NB4 (cell line): ENCODE measurements at regions not wholly inside any gene's neighbourhood (a gene's known extent, or its start where the extent isn't known, plus 50 kb on each side); places are given as distances from the start of the nearest gene placed in this dataset.

Source experiments
- DNase-seq: peaks from one replicate; pipeline ENCODE4 v3.0.0; 2010; ENCODE audit warnings: low read depth
- H3K4me3 ChIP-seq: one replicate; pipeline ENCODE4 v1.5.1; 2011; ENCODE audit warnings: mild to moderate bottlenecking, low read depth, low read length, moderate library complexity
- MYC ChIP-seq: IDR thresholded peaks from 2 replicates; pipeline ENCODE4 v1.6.1; 2011; ENCODE audit warnings: low read depth, low read length
- POLR2A ChIP-seq: IDR thresholded peaks from 2 replicates; pipeline ENCODE4 v1.6.1; 2011; ENCODE audit warnings: mild to moderate bottlenecking; ENCODE audit not compliant: insufficient read length; ENCODE audit errors: extremely low read depth
- TF ChIP-seq, protein P1 (sequence below): IDR thresholded peaks from one replicate; pipeline ENCODE4 v1.5.1; 2012; ENCODE audit warnings: low read depth, low read length
- TF ChIP-seq, protein P2 (sequence below): IDR thresholded peaks from 2 replicates; pipeline ENCODE4 v1.6.1; 2011; ENCODE audit warnings: low read depth, low read length

DNA sequence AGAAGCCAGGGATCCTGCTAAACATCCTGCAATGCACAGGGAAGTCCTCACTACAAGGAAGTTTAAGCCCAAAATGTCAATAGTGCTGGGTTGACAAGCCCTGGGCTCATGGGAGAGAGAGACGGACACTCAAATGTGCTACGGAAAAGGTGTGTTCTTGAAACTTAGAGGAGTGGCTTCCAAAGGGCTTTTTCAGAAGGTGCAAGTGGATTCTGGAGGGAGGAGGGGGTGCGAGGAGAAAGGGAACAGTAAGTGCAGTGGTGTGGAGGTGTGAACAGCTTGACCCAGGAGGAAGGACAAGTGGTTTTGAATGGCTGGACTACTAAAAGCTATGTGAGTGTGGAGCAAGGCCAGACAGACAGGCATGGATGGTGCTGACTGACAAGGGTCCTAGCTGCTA, 50.4 kb upstream of the CECR2 start:
- TF ChIP-seq, protein P1, sequence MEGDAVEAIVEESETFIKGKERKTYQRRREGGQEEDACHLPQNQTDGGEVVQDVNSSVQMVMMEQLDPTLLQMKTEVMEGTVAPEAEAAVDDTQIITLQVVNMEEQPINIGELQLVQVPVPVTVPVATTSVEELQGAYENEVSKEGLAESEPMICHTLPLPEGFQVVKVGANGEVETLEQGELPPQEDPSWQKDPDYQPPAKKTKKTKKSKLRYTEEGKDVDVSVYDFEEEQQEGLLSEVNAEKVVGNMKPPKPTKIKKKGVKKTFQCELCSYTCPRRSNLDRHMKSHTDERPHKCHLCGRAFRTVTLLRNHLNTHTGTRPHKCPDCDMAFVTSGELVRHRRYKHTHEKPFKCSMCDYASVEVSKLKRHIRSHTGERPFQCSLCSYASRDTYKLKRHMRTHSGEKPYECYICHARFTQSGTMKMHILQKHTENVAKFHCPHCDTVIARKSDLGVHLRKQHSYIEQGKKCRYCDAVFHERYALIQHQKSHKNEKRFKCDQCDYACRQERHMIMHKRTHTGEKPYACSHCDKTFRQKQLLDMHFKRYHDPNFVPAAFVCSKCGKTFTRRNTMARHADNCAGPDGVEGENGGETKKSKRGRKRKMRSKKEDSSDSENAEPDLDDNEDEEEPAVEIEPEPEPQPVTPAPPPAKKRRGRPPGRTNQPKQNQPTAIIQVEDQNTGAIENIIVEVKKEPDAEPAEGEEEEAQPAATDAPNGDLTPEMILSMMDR = no peak
- TF ChIP-seq, protein P2, sequence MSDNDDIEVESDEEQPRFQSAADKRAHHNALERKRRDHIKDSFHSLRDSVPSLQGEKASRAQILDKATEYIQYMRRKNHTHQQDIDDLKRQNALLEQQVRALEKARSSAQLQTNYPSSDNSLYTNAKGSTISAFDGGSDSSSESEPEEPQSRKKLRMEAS = no peak
- TF ChIP-seq MYC (no peak), POLR2A (no peak)
- no peak for DNase-seq
- no peak overlapping the region for H3K4me3 ChIP-seq

DNA sequence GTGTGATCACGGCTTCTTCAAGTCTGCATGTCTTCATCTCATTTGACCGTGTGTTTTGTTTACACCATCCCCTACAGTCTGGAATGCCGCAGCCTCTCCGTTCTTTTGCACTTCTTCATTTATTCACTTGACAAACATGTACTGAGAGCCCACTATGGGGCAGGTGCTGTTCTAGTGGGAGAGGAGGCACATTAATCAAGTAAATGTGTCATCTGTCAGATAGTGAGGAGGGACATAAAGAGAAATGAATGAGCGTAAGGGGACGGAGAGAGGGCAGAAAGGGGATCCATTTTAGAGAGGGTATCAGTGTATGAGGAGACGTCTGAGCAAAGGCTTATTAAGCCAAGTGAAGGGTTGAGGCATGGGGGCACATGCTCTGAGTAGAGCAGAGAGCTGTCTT, 54.0 kb upstream of the CECR2 start:
- DNase-seq = no peak
- TF ChIP-seq POLR2A (no peak), MYC (no peak)
- TF ChIP-seq, protein P2 = no peak
- TF ChIP-seq, protein P1 = no peak
- H3K4me3 ChIP-seq = no peak overlapping the region

DNA sequence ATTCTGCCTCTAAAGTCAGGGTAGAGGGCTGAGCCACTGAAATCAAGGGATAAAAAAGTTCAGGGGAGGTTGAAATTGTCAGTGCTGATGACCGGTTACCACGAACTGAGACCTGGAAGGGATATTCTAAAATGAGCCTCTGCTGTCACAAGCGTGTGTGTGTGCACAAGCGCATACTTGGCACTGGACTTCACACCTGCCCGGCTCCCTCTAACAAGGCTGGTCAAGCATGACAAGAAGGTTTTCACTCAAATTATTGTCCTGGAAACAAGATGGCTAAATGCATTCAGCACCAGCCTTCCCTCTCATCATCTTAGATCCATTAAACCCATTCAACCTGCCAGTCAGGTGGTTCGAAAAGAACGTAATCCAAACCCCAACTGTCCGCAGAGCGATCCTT, 54.8 kb upstream of the CECR2 start:
- TF ChIP-seq POLR2A (no peak), MYC (no peak)
- TF ChIP-seq, protein P2 = no peak
- TF ChIP-seq, protein P1 = no peak
- DNase-seq = no peak
- no peak overlapping the region for H3K4me3 ChIP-seq

DNA sequence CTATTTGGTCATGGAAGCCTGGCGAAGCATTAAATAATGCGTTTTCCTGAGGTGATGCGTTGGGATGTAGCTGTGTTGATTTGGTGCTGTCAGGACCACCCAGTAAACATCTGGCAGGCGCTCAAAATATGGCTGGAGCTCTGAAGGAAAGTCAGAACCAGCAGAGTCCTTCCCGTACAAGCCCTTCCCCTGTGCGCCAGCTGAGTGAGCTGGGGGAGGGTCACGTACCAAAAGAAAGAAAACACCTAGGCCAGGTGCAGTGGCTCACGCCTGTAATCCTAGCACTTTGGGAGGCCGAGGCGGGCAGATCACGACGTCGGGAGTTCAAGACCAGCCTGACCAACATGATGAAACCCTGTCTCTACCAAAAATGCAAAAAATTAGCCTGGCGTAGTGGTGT, 55.6 kb upstream of the CECR2 start:
- no peak for DNase-seq
- no peak overlapping the region for H3K4me3 ChIP-seq
- TF ChIP-seq, protein P1 = no peak
- TF ChIP-seq, protein P2 = no peak
- TF ChIP-seq POLR2A (no peak), MYC (no peak)

DNA sequence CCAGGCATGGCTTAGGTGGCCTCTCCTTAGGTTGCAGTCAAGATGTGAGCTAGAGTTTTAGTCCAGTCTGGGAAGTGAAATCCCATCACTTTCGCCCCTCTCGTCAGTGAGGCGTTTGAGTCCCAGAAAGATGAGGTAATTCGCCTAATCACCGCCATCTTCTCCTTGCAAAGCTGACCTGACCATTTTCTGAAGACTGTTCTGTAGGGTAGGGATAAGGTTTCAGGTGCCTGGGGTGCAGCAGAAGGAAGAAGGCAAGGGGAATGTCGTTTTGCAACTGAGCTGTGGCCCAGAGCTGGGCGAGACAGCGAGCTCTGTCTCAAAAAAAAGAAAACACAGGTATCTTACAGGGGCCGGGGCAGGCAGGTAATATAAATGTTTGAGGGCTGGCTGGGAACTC, 61.7 kb upstream of the CECR2 start:
- TF ChIP-seq, protein P1 = no peak
- TF ChIP-seq, protein P2 = no peak
- H3K4me3 ChIP-seq = no peak overlapping the region
- DNase-seq = no peak

DNA sequence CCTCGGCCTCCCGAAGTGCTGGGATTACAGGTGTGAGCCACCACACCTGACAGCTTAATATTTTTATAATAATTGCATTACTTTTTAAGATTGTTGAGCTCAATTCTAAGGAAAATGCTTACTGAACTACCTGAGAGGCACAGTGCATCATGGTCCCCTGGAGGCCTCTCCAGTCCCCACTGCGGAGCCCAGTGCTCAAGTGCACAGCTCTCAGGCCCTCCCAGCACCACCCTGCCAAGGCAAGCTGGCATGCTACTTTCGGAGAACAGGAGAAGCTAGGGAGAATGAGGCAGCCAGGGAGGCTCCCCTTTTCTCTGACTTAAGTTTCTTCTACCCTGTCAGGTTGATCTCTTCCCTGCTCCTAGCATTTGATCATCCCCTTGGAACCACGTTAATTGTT, 64.2 kb upstream of the CECR2 start:
- DNase-seq = no peak
- no peak for TF ChIP-seq MYC
- TF ChIP-seq, protein P2 = no peak
- no peak for TF ChIP-seq POLR2A
- TF ChIP-seq, protein P1 = no peak
- H3K4me3 ChIP-seq = no peak overlapping the region
